H1 (cell line): ENCODE measurements at regions not wholly inside any gene's neighbourhood (a gene's known extent, or its start where the extent isn't known, plus 50 kb on each side); places are given as distances from the start of the nearest gene placed in this dataset.

Experiments
- CTCF ChIA-PET: fragments of 300-600 bp; sonication (Branson Sonifier 250); formaldehyde crosslinking; loops from one replicate; lab custom pipeline; 2021; ENCODE audit not compliant: partially characterized antibody; lab: Charles Lee
- POLR2A ChIA-PET: fragments of 300-600 bp; sonication (Branson Sonifier 250); formaldehyde crosslinking; loops from one replicate; lab custom pipeline; 2021; ENCODE audit warnings: inconsistent platforms; ENCODE audit not compliant: partially characterized antibody; lab: Charles Lee
- DNase-seq, 2 experiments: peaks; one replicate each; pipeline versions ENCODE4 v3.0.0 to v3.0.0-alpha.2; 2010 to 2022; ENCODE audit warnings: low spot score in 2 of 2, low read depth in 1 of 2, mixed read lengths in 1 of 2
- FAIRE-seq: peaks from 2 replicates; lab custom pipeline; 2011; peaks lifted over from hg19 to GRCh38; lab: Jason Lieb, UNC
- H2AFZ ChIP-seq: 2 replicates; pipeline ENCODE4 v1.8.1; 2012; ENCODE audit warnings: low read length, inconsistent platforms
- H2AK5ac ChIP-seq: 2 replicates; pipeline ENCODE4 v1.6.1; 2013; ENCODE audit warnings: low read depth, low read length
- H2BK120ac ChIP-seq: replicated peaks from 2 replicates; pipeline ENCODE3; 2013; ENCODE audit warnings: low read depth, low read length, inconsistent platforms
- H2BK12ac ChIP-seq: 2 replicates; pipeline ENCODE4 v1.6.1; 2013; ENCODE audit warnings: low read depth, low read length
- H2BK15ac ChIP-seq: 2 replicates; pipeline ENCODE4 v1.6.1; 2013; ENCODE audit warnings: low read length
- H2BK20ac ChIP-seq: 2 replicates; pipeline ENCODE4 v1.6.1; 2013; ENCODE audit warnings: low read length
- H2BK5ac ChIP-seq: 2 replicates; pipeline ENCODE4 v1.6.1; 2013; ENCODE audit warnings: low read depth, low read length
- H3K14ac ChIP-seq: 2 replicates; pipeline ENCODE4 v1.6.1; 2013; ENCODE audit warnings: inconsistent platforms; ENCODE audit not compliant: insufficient read length
- H3K18ac ChIP-seq: 2 replicates; pipeline ENCODE4 v1.6.1; 2013; ENCODE audit warnings: low read length; ENCODE audit errors: extremely low read depth
- H3K23ac ChIP-seq: 2 replicates; pipeline ENCODE4 v1.6.1; 2013; ENCODE audit warnings: inconsistent platforms; ENCODE audit not compliant: insufficient read length
- H3K23me2 ChIP-seq: 2 replicates; pipeline ENCODE4 v1.6.1; 2013; ENCODE audit warnings: low read depth, low read length
- H3K27ac ChIP-seq: 2 replicates; pipeline ENCODE4 v1.6.1; 2011; ENCODE audit warnings: low read depth, low read length, inconsistent platforms
- H3K27me3 ChIP-seq, 4 experiments: replicated peaks in 1 of 4; 1 replicate in 1 of 4; 2 replicates in 3 of 4; pipeline versions ENCODE4 v1.6.1 to v1.8.1; 2011 to 2013; ENCODE audit warnings: low read length in 3 of 4, mild to moderate bottlenecking in 3 of 4, inconsistent platforms in 2 of 4, mixed read lengths in 2 of 4, moderate library complexity in 1 of 4; ENCODE audit not compliant: control insufficient read depth in 3 of 4, insufficient read depth in 3 of 4; ENCODE audit errors: extremely low read depth in 1 of 4
- H3K36me3 ChIP-seq, 4 experiments: 2 replicates each; pipeline versions ENCODE4 v1.6.1 to v1.8.1; 2011 to 2013; ENCODE audit warnings: mild to moderate bottlenecking in 4 of 4, low read length in 3 of 4, moderate library complexity in 2 of 4, control low read depth in 1 of 4, inconsistent platforms in 1 of 4; ENCODE audit not compliant: insufficient read depth in 4 of 4, control insufficient read depth in 2 of 4
- H3K4ac ChIP-seq: replicated peaks from 2 replicates; pipeline ENCODE3; 2013; ENCODE audit warnings: low read length, low read depth, mixed read lengths, inconsistent platforms; ENCODE audit not compliant: insufficient read length
- H3K4me1 ChIP-seq, 4 experiments: replicated peaks in 1 of 4; 1 replicate in 1 of 4; 2 replicates in 3 of 4; pipeline versions ENCODE4 v1.6.1 to v1.8.1; 2011 to 2013; ENCODE audit warnings: low read length in 3 of 4, inconsistent platforms in 2 of 4, mixed read lengths in 1 of 4; ENCODE audit not compliant: insufficient read depth in 4 of 4, control insufficient read depth in 3 of 4
- H3K4me2 ChIP-seq, 2 experiments: 2 replicates each; pipeline versions ENCODE4 v1.6.1 to v1.8.1; 2011 to 2013; ENCODE audit warnings: low read depth in 2 of 2, low read length in 2 of 2, control low read depth in 1 of 2, inconsistent platforms in 1 of 2, mild to moderate bottlenecking in 1 of 2; ENCODE audit not compliant: insufficient read depth in 1 of 2
- H3K4me3 ChIP-seq, 4 experiments: fragments of 200-600, 300-600 bp in 1 of 4; sonication (generic), shearing (Covaris generic), sonication (Bioruptor Twin) in 1 of 4; 2 replicates each; pipeline versions ENCODE4 v1.5.1 to v1.8.1; 2011 to 2016; ENCODE audit warnings: low read length in 4 of 4, low read depth in 3 of 4, control low read depth in 2 of 4, inconsistent platforms in 2 of 4, mild to moderate bottlenecking in 2 of 4, mixed read lengths in 1 of 4, moderate library complexity in 1 of 4; ENCODE audit not compliant: insufficient read depth in 2 of 4; ENCODE audit errors: extremely low read depth in 1 of 4
- H3K56ac ChIP-seq: replicated peaks from 2 replicates; pipeline ENCODE3; 2013; ENCODE audit warnings: low read depth, mild to moderate bottlenecking, mixed read lengths, low read length, inconsistent platforms; ENCODE audit not compliant: insufficient read length
- H3K79me1 ChIP-seq: 2 replicates; pipeline ENCODE4 v1.6.1; 2013; ENCODE audit warnings: low read depth, low read length, control low read depth
- H3K79me2 ChIP-seq, 2 experiments: 2 replicates each; pipeline versions ENCODE4 v1.6.1 to v1.8.1; 2012 to 2013; ENCODE audit warnings: low read length in 2 of 2, mild to moderate bottlenecking in 2 of 2, inconsistent platforms in 1 of 2; ENCODE audit not compliant: insufficient read depth in 2 of 2, control insufficient read depth in 1 of 2
- H3K9ac ChIP-seq, 4 experiments: replicated peaks in 1 of 4; 1 replicate in 1 of 4; 2 replicates in 3 of 4; pipeline versions ENCODE4 v1.6.1 to v1.8.1; 2011 to 2013; ENCODE audit warnings: low read depth in 3 of 4, low read length in 3 of 4, control low read depth in 2 of 4, mild to moderate bottlenecking in 2 of 4, moderate library complexity in 2 of 4, inconsistent platforms in 1 of 4; ENCODE audit errors: extremely low read depth in 1 of 4
- H3K9me3 ChIP-seq, 2 experiments: 2 replicates each; pipeline versions ENCODE4 v1.6.1 to v1.8.1; 2012 to 2013; ENCODE audit warnings: mild to moderate bottlenecking in 2 of 2, moderate library complexity in 2 of 2, control low read depth in 1 of 2, inconsistent platforms in 1 of 2, low read depth in 1 of 2, low read length in 1 of 2, mixed read lengths in 1 of 2; ENCODE audit not compliant: insufficient read depth in 2 of 2
- H4K20me1 ChIP-seq, 2 experiments: replicated peaks in 1 of 2; 2 replicates each; pipeline versions ENCODE3 to v1.8.1; 2011 to 2013; ENCODE audit warnings: inconsistent platforms in 2 of 2, low read length in 2 of 2, mild to moderate bottlenecking in 1 of 2; ENCODE audit not compliant: insufficient read depth in 2 of 2, control insufficient read depth in 1 of 2
- H4K5ac ChIP-seq: 2 replicates; pipeline ENCODE4 v1.6.1; 2013; ENCODE audit warnings: low read length, low read depth, mixed read lengths, inconsistent platforms; ENCODE audit not compliant: insufficient read length
- H4K8ac ChIP-seq: 2 replicates; pipeline ENCODE4 v1.8.0; 2013; ENCODE audit warnings: mild to moderate bottlenecking, moderate library complexity, low read length, inconsistent platforms; ENCODE audit not compliant: insufficient read depth; ENCODE audit errors: extremely low read depth
- H4K91ac ChIP-seq: replicated peaks from 2 replicates; pipeline ENCODE3; 2013; ENCODE audit warnings: low read length, mixed read lengths, inconsistent platforms; ENCODE audit not compliant: insufficient read length
- BACH1 ChIP-seq: IDR thresholded peaks from 2 replicates; pipeline ENCODE4 v1.6.1; 2012; ENCODE audit warnings: low read length, improper control_type of control experiment
- CBX8 ChIP-seq: fragments of 300-800, 300-1000 bp; sonication (generic); IDR thresholded peaks from 2 replicates; pipeline ENCODE4 v1.7.1; 2016; ENCODE audit warnings: low read depth, low read length, borderline replicate concordance
- CREB1 ChIP-seq: IDR thresholded peaks from 2 replicates; pipeline ENCODE4 v1.6.1; 2012; ENCODE audit warnings: inconsistent platforms
- CTBP2 ChIP-seq: IDR thresholded peaks from 2 replicates; pipeline ENCODE4 v1.7.0; 2011; ENCODE audit warnings: borderline replicate concordance, mild to moderate bottlenecking, moderate library complexity, mixed read lengths, low read length; ENCODE audit not compliant: insufficient read depth, insufficient read length
- EGR1 ChIP-seq: IDR thresholded peaks from 2 replicates; pipeline ENCODE4 v1.6.1; 2011; ENCODE audit warnings: low read depth, low read length, borderline replicate concordance
- HDAC2 ChIP-seq, 2 experiments: fragments of 300-600 bp in 1 of 2; sonication (generic) in 1 of 2; IDR thresholded peaks; 2 replicates each; pipeline ENCODE4 v1.6.1; 2011 to 2012; ENCODE audit warnings: low read depth in 2 of 2, low read length in 2 of 2, mild to moderate bottlenecking in 2 of 2, moderate library complexity in 2 of 2, borderline replicate concordance in 1 of 2, inconsistent platforms in 1 of 2
- HDAC6 ChIP-seq: IDR thresholded peaks from one replicate; pipeline ENCODE4 v1.7.1; 2012; ENCODE audit warnings: low read depth, mild to moderate bottlenecking, inconsistent platforms, low read length, moderate library complexity
- KDM5A ChIP-seq: fragments of 200-600 bp; IDR thresholded peaks from 2 replicates; pipeline ENCODE4 v1.7.1; 2012; ENCODE audit warnings: mild to moderate bottlenecking, low read length, inconsistent platforms, mixed read lengths
- PHF8 ChIP-seq: fragments of 200-600 bp; sonication (generic); conservative IDR thresholded peaks from 2 replicates; pipeline ENCODE4 v1.7.1; 2012; ENCODE audit warnings: low read depth, mild to moderate bottlenecking, inconsistent platforms, low read length, moderate library complexity
- SIX5 ChIP-seq: IDR thresholded peaks from 2 replicates; pipeline ENCODE4 v1.6.1; 2011; ENCODE audit warnings: mild to moderate bottlenecking, low read depth, low read length
- SP2 ChIP-seq: IDR thresholded peaks from 2 replicates; pipeline ENCODE4 v1.6.1; 2012; ENCODE audit warnings: mild to moderate bottlenecking, low read length, inconsistent platforms
- SRF ChIP-seq: IDR thresholded peaks from 2 replicates; pipeline ENCODE4 v1.6.1; 2011; ENCODE audit warnings: mild to moderate bottlenecking, low read depth, low read length, moderate library complexity
- TAF1 ChIP-seq: IDR thresholded peaks from 2 replicates; pipeline ENCODE4 v1.6.1; 2011; ENCODE audit warnings: mild to moderate bottlenecking, low read depth, low read length
- TBP ChIP-seq: IDR thresholded peaks from 2 replicates; pipeline ENCODE4 v1.6.1; 2011; ENCODE audit warnings: low read depth, low read length, improper control_type of control experiment
- WGBS, 2 experiments: shearing (Covaris generic) in 1 of 2; methylation state at CpG; one replicate each; pipeline versions ENCODE4 v1.1.6 to v1.1.7; 2013 to 2015; ENCODE audit warnings: low lambda C conversion rate in 2 of 2, mixed read lengths in 2 of 2, inconsistent platforms in 1 of 2, low coverage in 1 of 2, missing lambda C conversion rate in 1 of 2; ENCODE audit not compliant: insufficient replicate concordance in 2 of 2, insufficient coverage in 1 of 2, insufficient read length in 1 of 2; ENCODE audit errors: extremely low coverage in 1 of 2, missing lambda C conversion rate in 1 of 2; 5-methylcytosine and 5-hydroxymethylcytosine counted together
- TF ChIP-seq, protein P1 (sequence below): IDR thresholded peaks from 2 replicates; pipeline ENCODE4 v1.6.1; 2011; ENCODE audit warnings: low read length, improper control_type of control experiment

DNA sequence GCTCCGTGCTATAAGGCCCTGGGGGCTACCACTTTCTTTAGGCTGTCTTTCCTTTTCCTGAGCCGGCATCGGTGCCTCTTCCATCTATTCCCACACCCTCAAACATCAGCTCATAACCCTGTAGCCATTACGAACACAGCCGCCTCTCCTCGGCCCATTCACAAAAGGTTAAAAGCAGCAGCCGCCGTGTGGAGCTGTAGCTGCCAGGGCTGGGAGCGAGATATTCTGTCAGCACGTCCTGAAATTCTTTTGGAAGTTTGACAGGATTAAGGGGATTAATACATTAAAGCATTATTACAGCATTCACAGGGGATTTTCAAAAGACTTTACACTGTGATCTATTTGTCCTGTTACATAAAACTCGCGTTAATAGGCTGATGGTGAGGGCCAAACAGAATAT lies 428.2 kb downstream of the CDK5RAP2 start:
- H3K23ac ChIP-seq, result no peak overlapping the region
- FAIRE-seq (no peak), DNase-seq (no peak)
- H3K56ac ChIP-seq, result no peak overlapping the region
- H3K14ac ChIP-seq, result no peak overlapping the region
- no peaks in the 10 kb centered on the region for H3K36me3 ChIP-seq
- peaks cover 0 to 3% of the 10 kb centered on the region in 2 experiments; a peak in 1 of 4 replicates for H3K79me2 ChIP-seq
- H2BK20ac ChIP-seq, result no peak overlapping the region
- no peak overlapping the region for H2BK120ac ChIP-seq
- H3K9ac ChIP-seq, result no peak overlapping the region
- no peak overlapping the region for H3K4ac ChIP-seq
- no peak overlapping the region for H2BK12ac ChIP-seq
- H3K27ac ChIP-seq, result no peak overlapping the region
- no peaks in the 10 kb centered on the region for H3K23me2 ChIP-seq
- H3K9me3 ChIP-seq, result no peaks in the 10 kb centered on the region
- no peaks in the 10 kb centered on the region for H3K79me1 ChIP-seq
- H2BK5ac ChIP-seq, result no peak overlapping the region
- no peak overlapping the region for H4K91ac ChIP-seq
- no peak overlapping the region for H4K5ac ChIP-seq
- peaks cover 0 to 3% (median 0%) of the 10 kb centered on the region in 4 experiments; a peak in 1 of 7 replicates for H3K27me3 ChIP-seq
- no peak overlapping the region for H3K18ac ChIP-seq
- H2AFZ ChIP-seq, result no peak overlapping the region
- POLR2A ChIA-PET, result no interaction called here
- no peak overlapping the region for H2AK5ac ChIP-seq
- 87% methylated on average over 12 of the region's 12 CpGs; no CpG with 5 or more reads in 1 of the 2 experiments for WGBS, 2 experiments
- H3K4me2 ChIP-seq, result no peak overlapping the region
- no peaks in the 10 kb centered on the region for H4K20me1 ChIP-seq
- no peak overlapping the region for H3K4me3 ChIP-seq
- H4K8ac ChIP-seq, result no peak overlapping the region
- CTCF ChIA-PET, result interaction anchor here (0.6 to 1.8 kb wide), 7 partner anchors 10 to 161 kb away, joined by 3 to 6 read pairs (median 3); no protein-coding TSS in a partner anchor
- no peak overlapping the region for H2BK15ac ChIP-seq
- H3K4me1 ChIP-seq, result peaks cover 0 to 4% (median 0%) of the 10 kb centered on the region in 4 experiments; a peak in 2 of 7 replicates
- TF ChIP-seq TAF1, result no peak
- TF ChIP-seq, protein P1, sequence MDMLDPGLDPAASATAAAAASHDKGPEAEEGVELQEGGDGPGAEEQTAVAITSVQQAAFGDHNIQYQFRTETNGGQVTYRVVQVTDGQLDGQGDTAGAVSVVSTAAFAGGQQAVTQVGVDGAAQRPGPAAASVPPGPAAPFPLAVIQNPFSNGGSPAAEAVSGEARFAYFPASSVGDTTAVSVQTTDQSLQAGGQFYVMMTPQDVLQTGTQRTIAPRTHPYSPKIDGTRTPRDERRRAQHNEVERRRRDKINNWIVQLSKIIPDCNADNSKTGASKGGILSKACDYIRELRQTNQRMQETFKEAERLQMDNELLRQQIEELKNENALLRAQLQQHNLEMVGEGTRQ, result no peak
- TF ChIP-seq CTBP2, result no peak
- no peak for TF ChIP-seq HDAC2 (IDR thresholded peaks at IDR 0.05; ENCODE audit: borderline replicate concordance in 1 of 2, low read depth in 2 of 2, low read length in 2 of 2)
- TF ChIP-seq KDM5A, result no peak
- TF ChIP-seq SP2, result no peak
- no peak for TF ChIP-seq CREB1
- no peak for TF ChIP-seq BACH1
- no peak for TF ChIP-seq TBP
- no peak for TF ChIP-seq CBX8
- no peak for TF ChIP-seq SRF
- no peak for TF ChIP-seq HDAC6
- TF ChIP-seq EGR1, result no peak
- TF ChIP-seq PHF8, result no peak
- no peak for TF ChIP-seq SIX5
